Natural killer cell (primary cell): ENCODE measurements at regions not wholly inside any gene's neighbourhood (a gene's known extent, or its start where the extent isn't known, plus 50 kb on each side); places are given as distances from the start of the nearest gene placed in this dataset.

Source experiments
- ATAC-seq, 3 donors: fragments of 150-1000 bp in 2 of 3; fragments of 200-7000 bp in 1 of 3; cut with Tn5 transposase; 1 replicate in 1 of 3; 2 replicates in 2 of 3; pipeline ENCODE4 v1.10.0; 2021; ENCODE audit warnings: mild to moderate bottlenecking in 2 of 3, moderate library complexity in 2 of 3
- DNase-seq, 2 donors: peaks; one replicate each; pipeline versions ENCODE4 v3.0.0 to v3.0.0-alpha.2; 2013 to 2021; ENCODE audit warnings: mixed read lengths in 1 of 2
- H3K27ac ChIP-seq: one replicate; pipeline ENCODE4 v1.5.1; 2013; ENCODE audit warnings: mild to moderate bottlenecking, low read length
- H3K27me3 ChIP-seq: one replicate; pipeline ENCODE4 v1.6.1; 2013; ENCODE audit warnings: low read length; ENCODE audit not compliant: control insufficient read depth, insufficient read depth
- H3K36me3 ChIP-seq: one replicate; pipeline ENCODE4 v1.6.1; 2013; ENCODE audit warnings: low read length; ENCODE audit not compliant: control insufficient read depth, insufficient read depth
- H3K4me1 ChIP-seq: one replicate; pipeline ENCODE4 v1.6.1; 2013; ENCODE audit warnings: low read length; ENCODE audit not compliant: control insufficient read depth, insufficient read depth
- H3K4me3 ChIP-seq: one replicate; pipeline ENCODE4 v1.5.1; 2013; ENCODE audit warnings: low read length
- H3K9me3 ChIP-seq: one replicate; pipeline ENCODE4 v1.6.1; 2013; ENCODE audit warnings: low read length; ENCODE audit not compliant: control insufficient read depth, insufficient read depth
- H3K27ac Mint-ChIP-seq, 2 donors: one replicate each; pipeline ENCODE4 v1.8.0; 2022; ENCODE audit warnings: mild to moderate bottlenecking in 2 of 2, mixed read lengths in 2 of 2, moderate library complexity in 1 of 2
- H3K27me3 Mint-ChIP-seq, 2 donors: one replicate each; pipeline ENCODE4 v1.8.0; 2022; ENCODE audit warnings: low read depth in 2 of 2, mixed read lengths in 2 of 2
- H3K36me3 Mint-ChIP-seq: one replicate; pipeline ENCODE4 v1.8.0; 2022; ENCODE audit warnings: mixed read lengths
- H3K4me1 Mint-ChIP-seq, 2 donors: one replicate each; pipeline ENCODE4 v1.8.0; 2022; ENCODE audit warnings: mixed read lengths in 2 of 2
- H3K4me3 Mint-ChIP-seq: one replicate; pipeline ENCODE4 v1.8.0; 2022; ENCODE audit warnings: mild to moderate bottlenecking, moderate library complexity, mixed read lengths
- H3K9me3 Mint-ChIP-seq, 2 donors: one replicate each; pipeline ENCODE4 v1.8.0; 2022; ENCODE audit warnings: mixed read lengths in 2 of 2
- CTCF ChIP-seq: fragments of 200-600 bp; IDR thresholded peaks from one replicate; pipeline ENCODE4 v1.8.0; 2022; ENCODE audit warnings: antibody characterized with exemption
- WGBS: methylation state at CpG from one replicate; pipeline ENCODE4 v1.1.7; 2013; ENCODE audit warnings: missing lambda C conversion rate; ENCODE audit not compliant: insufficient coverage; 5-methylcytosine and 5-hydroxymethylcytosine counted together
- intact Hi-C: fragments of 100-400 bp; cut with micrococcal nuclease; formaldehyde crosslinking; loops from one replicate; pipeline ENCODE4 v1.14.2; 2022

- no peaks in the 10 kb centered on the region for H3K36me3 Mint-ChIP-seq
- H3K4me3 Mint-ChIP-seq, result no peak overlapping the region
- whole genome bisulfite sequencing, result 86% methylated on average over 16 of the region's 19 CpGs
- DNase-seq (no peak), ATAC-seq (no peak)
- no peaks in the 10 kb centered on the region for H3K9me3 Mint-ChIP-seq
- no peak overlapping the region for H3K27ac ChIP-seq
- no peak for TF ChIP-seq CTCF
- H3K36me3 ChIP-seq, result no peaks in the 10 kb centered on the region
- intact Hi-C loops, result no loop called here
- H3K4me1 ChIP-seq, result no peaks in the 10 kb centered on the region
- H3K27me3 Mint-ChIP-seq, result no peaks in the 10 kb centered on the region
- no peak overlapping the region for H3K27ac Mint-ChIP-seq
- no peaks in the 10 kb centered on the region for H3K9me3 ChIP-seq
- no peak overlapping the region for H3K4me3 ChIP-seq
- no peaks in the 10 kb centered on the region for H3K27me3 ChIP-seq
- H3K4me1 Mint-ChIP-seq, result peaks cover 5 to 12% of the 10 kb centered on the region in 2 donors
Observed at GRCh38 chr5:4199049-4199841, 603.6 kb downstream of the IRX1 start.

GRCh38 chr5:4203146-4203545 lies 607.5 kb downstream of the IRX1 start:
- DNase-seq (no peak), ATAC-seq (no peak)
- Mint-ChIP-seq H3K4me3 (no peak overlapping the region), H3K27me3 (no peaks in the 10 kb centered on the region), H3K27ac (no peak overlapping the region), H3K36me3 (no peaks in the 10 kb centered on the region), H3K9me3 (no peaks in the 10 kb centered on the region), H3K4me1 (no peaks in the 10 kb centered on the region)
- 89% methylated on average over 4 of the region's 4 CpGs for WGBS
- Histone ChIP-seq H3K36me3 (no peaks in the 10 kb centered on the region), H3K9me3 (no peaks in the 10 kb centered on the region), H3K27ac (no peak overlapping the region), H3K4me1 (no peaks in the 10 kb centered on the region), H3K4me3 (no peak overlapping the region), H3K27me3 (no peaks in the 10 kb centered on the region)
- intact Hi-C loops, result no loop called here
- no peak for TF ChIP-seq CTCF

GRCh38 chr5:4204276-4205141 lies 608.9 kb downstream of the IRX1 start:
- H3K36me3 Mint-ChIP-seq, result no peaks in the 10 kb centered on the region
- intact Hi-C loops, result no loop called here
- H3K27ac ChIP-seq, result no peak overlapping the region
- H3K9me3 ChIP-seq, result peaks cover 5% of the 10 kb centered on the region
- no peaks in the 10 kb centered on the region for H3K4me1 Mint-ChIP-seq
- no peak overlapping the region for H3K4me3 Mint-ChIP-seq
- H3K27me3 ChIP-seq, result no peaks in the 10 kb centered on the region
- TF ChIP-seq CTCF, result no peak
- no peak for ATAC-seq
- no peak overlapping the region for H3K27ac Mint-ChIP-seq
- no peak for DNase-seq
- no peaks in the 10 kb centered on the region for H3K27me3 Mint-ChIP-seq
- no peak overlapping the region for H3K4me3 ChIP-seq
- WGBS, result 78% methylated on average over 10 of the region's 11 CpGs
- no peaks in the 10 kb centered on the region for H3K9me3 Mint-ChIP-seq
- H3K4me1 ChIP-seq, result no peaks in the 10 kb centered on the region
- no peaks in the 10 kb centered on the region for H3K36me3 ChIP-seq
